Right lobe of liver (tissue), 4 donors: ENCODE measurements at regions not wholly inside any gene's neighbourhood (a gene's known extent, or its start where the extent isn't known, plus 50 kb on each side); places are given as distances from the start of the nearest gene placed in this dataset.

Source experiments
- CTCF ChIP-seq, 4 donors: fragments of 200-600 bp in 3 of 4; fragments of 450-650 bp in 1 of 4; IDR thresholded peaks; one replicate each; pipeline versions ENCODE4 v1.5.1 to v1.8.0; 2016 to 2022; ENCODE audit warnings: antibody characterized with exemption in 4 of 4, mild to moderate bottlenecking in 2 of 4
- POLR2A ChIP-seq: fragments of 450-650 bp; IDR thresholded peaks from one replicate; pipeline ENCODE4 v1.6.1; 2017; ENCODE audit warnings: antibody characterized with exemption, mild to moderate bottlenecking
- donor health status: DM: no; HTN: no; CAD: no.
- donor health status: DM: no; HTN: no; CAD: no.
- donor health status: DM: no; HTN: yes; CAD: no.

- TF ChIP-seq CTCF (IDR thresholded peaks at IDR 0.05) (no peak), POLR2A (no peak)
Measured at GRCh38 chr6:141685416-141685815, 447.3 kb upstream of the GJE1 start.
